BE2C (cell line): ENCODE measurements at regions not wholly inside any gene's neighbourhood (a gene's known extent, or its start where the extent isn't known, plus 50 kb on each side); places are given as distances from the start of the nearest gene placed in this dataset.
A peak's percentile ranks its signal among the peaks of the same experiment; 100 is the strongest.

Experiments used
- DNase-seq: peaks from one replicate; pipeline ENCODE4 v3.0.0-alpha.2; 2020
- H3K27me3 ChIP-seq: fragments of 250-450 bp; sonication (Bioruptor Pico); 2 replicates; pipeline ENCODE4 v1.5.1; 2020; ENCODE audit warnings: mild to moderate bottlenecking
- H3K36me3 ChIP-seq: fragments of 250-450 bp; sonication (Bioruptor Pico); 2 replicates; pipeline ENCODE4 v1.5.1; 2020; ENCODE audit warnings: mild to moderate bottlenecking
- H3K4me1 ChIP-seq: fragments of 250-450 bp; sonication (Bioruptor Pico); 2 replicates; pipeline ENCODE4 v1.5.1; 2020
- H3K4me3 ChIP-seq: 2 replicates; pipeline ENCODE4 v1.5.1; 2011; ENCODE audit warnings: low read depth, low read length
- H3K9me3 ChIP-seq: fragments of 250-450 bp; sonication (Bioruptor Pico); 2 replicates; pipeline ENCODE4 v1.5.1; 2020
- CTCF ChIP-seq: IDR thresholded peaks from 2 replicates; pipeline ENCODE4 v1.5.1; 2012; ENCODE audit warnings: mild to moderate bottlenecking, low read depth, low read length

- no peaks in the 10 kb centered on the region; the same call in 1 of the 2 replicates for H3K27me3 ChIP-seq
- no peak for DNase-seq
- H3K36me3 ChIP-seq = no peaks in the 10 kb centered on the region
- no peak overlapping the region for H3K4me3 ChIP-seq
- no peaks in the 10 kb centered on the region for H3K9me3 ChIP-seq
- no peak for TF ChIP-seq CTCF
- no peaks in the 10 kb centered on the region for H3K4me1 ChIP-seq
Measured at GRCh38 chr3:168850109-168850508, 754.4 kb upstream of the GOLIM4 start.

- H3K4me1 ChIP-seq = no peaks in the 10 kb centered on the region
- peak; percentile 67 for TF ChIP-seq CTCF
- no peaks in the 10 kb centered on the region; the same call in 1 of the 2 replicates for H3K27me3 ChIP-seq
- H3K36me3 ChIP-seq = no peaks in the 10 kb centered on the region
- DNase-seq = peak; percentile 8
- no peaks in the 10 kb centered on the region for H3K9me3 ChIP-seq
- H3K4me3 ChIP-seq = no peak overlapping the region
Measured at GRCh38 chr3:168847291-168847883, 751.7 kb upstream of the GOLIM4 start.

- H3K27me3 ChIP-seq = no peaks in the 10 kb centered on the region; the same call in 1 of the 2 replicates
- H3K4me3 ChIP-seq = no peak overlapping the region
- no peaks in the 10 kb centered on the region for H3K36me3 ChIP-seq
- DNase-seq = no peak
- H3K4me1 ChIP-seq = no peaks in the 10 kb centered on the region
- no peak for TF ChIP-seq CTCF
- H3K9me3 ChIP-seq = no peaks in the 10 kb centered on the region
Measured at GRCh38 chr3:168844894-168845482, 749.3 kb upstream of the GOLIM4 start.

- Histone ChIP-seq H3K4me1 (no peaks in the 10 kb centered on the region), H3K4me3 (no peak overlapping the region), H3K27me3 (no peaks in the 10 kb centered on the region; the same call in 1 of the 2 replicates), H3K9me3 (no peaks in the 10 kb centered on the region), H3K36me3 (no peaks in the 10 kb centered on the region)
- DNase-seq = no peak
- no peak for TF ChIP-seq CTCF
Measured at GRCh38 chr3:168844472-168844871, 748.7 kb upstream of the GOLIM4 start.

- H3K9me3 ChIP-seq = no peaks in the 10 kb centered on the region
Measured at GRCh38 chr3:168843481-168843880, 747.8 kb upstream of the GOLIM4 start.

More at GRCh38 chr3:168843481-168843880, 747.8 kb upstream of the GOLIM4 start:
- H3K36me3 ChIP-seq = no peaks in the 10 kb centered on the region
- H3K4me1 ChIP-seq = no peaks in the 10 kb centered on the region
- no peak overlapping the region for H3K4me3 ChIP-seq
- no peak for DNase-seq
- TF ChIP-seq CTCF = no peak
- H3K27me3 ChIP-seq = no peaks in the 10 kb centered on the region; the same call in 1 of the 2 replicates
